Islet of Langerhans (tissue), 1 donor: ENCODE measurements at regions not wholly inside any gene's neighbourhood (a gene's known extent, or its start where the extent isn't known, plus 50 kb on each side); places are given as distances from the start of the nearest gene placed in this dataset.
"Not testable (repeated sequence)": the region's sequence is repeated elsewhere in the genome, so short reads cannot be mapped to it uniquely, and the experiment has no call there.

Experiments
- FAIRE-seq: peaks from one replicate; lab custom pipeline; 2011; peaks lifted over from hg19 to GRCh38; lab: Jason Lieb, UNC

GRCh38 chr7:69208848-69209247 lies 389.4 kb upstream of the AUTS2 start:
- FAIRE-seq: no peak

GRCh38 chr7:69211336-69211735 lies 386.9 kb upstream of the AUTS2 start:
- no peak for FAIRE-seq

- no peak for FAIRE-seq
Measured at GRCh38 chr7:69211739-69212138, 386.5 kb upstream of the AUTS2 start.

GRCh38 chr7:69213878-69214277 lies 384.4 kb upstream of the AUTS2 start:
- no peak for FAIRE-seq

GRCh38 chr7:69215516-69215915 lies 382.8 kb upstream of the AUTS2 start:
- not testable (repeated sequence) for FAIRE-seq

GRCh38 chr7:69217516-69218350 lies 380.5 kb upstream of the AUTS2 start:
- no peak for FAIRE-seq

- FAIRE-seq: no peak
Measured at GRCh38 chr7:69218576-69218975, 379.7 kb upstream of the AUTS2 start.

- no peak for FAIRE-seq
Measured at GRCh38 chr7:69219381-69219780, 378.9 kb upstream of the AUTS2 start.

- FAIRE-seq: no peak
Measured at GRCh38 chr7:69225259-69225943, 372.9 kb upstream of the AUTS2 start.

- FAIRE-seq: no peak
Measured at GRCh38 chr7:69228212-69228811, 370.0 kb upstream of the AUTS2 start.

- no peak for FAIRE-seq
Measured at GRCh38 chr7:69232445-69233376, 365.6 kb upstream of the AUTS2 start.

- FAIRE-seq: no peak
Measured at GRCh38 chr7:69237541-69237940, 360.7 kb upstream of the AUTS2 start.

GRCh38 chr7:69243016-69243415 lies 355.3 kb upstream of the AUTS2 start:
- FAIRE-seq: no peak

GRCh38 chr7:69244701-69245100 lies 353.6 kb upstream of the AUTS2 start:
- FAIRE-seq: no peak

- FAIRE-seq: no peak
Measured at GRCh38 chr7:69245646-69246045, 352.6 kb upstream of the AUTS2 start.

- no peak for FAIRE-seq
Measured at GRCh38 chr7:69246758-69247157, 351.5 kb upstream of the AUTS2 start.

GRCh38 chr7:69248382-69248828 lies 349.9 kb upstream of the AUTS2 start:
- FAIRE-seq: not testable (repeated sequence)

- FAIRE-seq: no peak
Measured at GRCh38 chr7:69250958-69251357, 347.3 kb upstream of the AUTS2 start.

- no peak for FAIRE-seq
Measured at GRCh38 chr7:69254643-69255042, 343.6 kb upstream of the AUTS2 start.

GRCh38 chr7:69256634-69257081 lies 341.6 kb upstream of the AUTS2 start:
- FAIRE-seq: no peak

- no peak for FAIRE-seq
Measured at GRCh38 chr7:69257592-69257991, 340.7 kb upstream of the AUTS2 start.

GRCh38 chr7:69259445-69259844 lies 338.8 kb upstream of the AUTS2 start:
- FAIRE-seq: no peak
